Heart right ventricle (tissue), 16 donors: ENCODE measurements at regions not wholly inside any gene's neighbourhood (a gene's known extent, or its start where the extent isn't known, plus 50 kb on each side); places are given as distances from the start of the nearest gene placed in this dataset.

ENCODE experiments used
- ATAC-seq, 8 donors: fragments of 200-7000 bp; cut with Tn5 transposase; one replicate each; pipeline ENCODE4 v1.9.1; 2020; ENCODE audit warnings: mild to moderate bottlenecking in 8 of 8, moderate library complexity in 8 of 8, moderate number of reproducible peaks in 1 of 8
- DNase-seq, 2 donors: peaks; one replicate each; pipeline ENCODE4 v3.0.0-alpha.2; 2020
- H3K27ac ChIP-seq, 10 donors: fragments of 200-600 bp; sonication (generic) in 2 of 10; one replicate each; pipeline versions ENCODE4 v1.5.0 to v1.8.0; 2020 to 2022; ENCODE audit warnings: mild to moderate bottlenecking in 3 of 10
- H3K27me3 ChIP-seq, 7 donors: fragments of 200-600 bp; one replicate each; pipeline ENCODE4 v1.8.0; 2021 to 2022; ENCODE audit warnings: mild to moderate bottlenecking in 2 of 7
- H3K36me3 ChIP-seq, 9 donors: fragments of 200-600 bp; sonication (generic) in 1 of 9; one replicate each; pipeline versions ENCODE4 v1.5.0 to v1.8.0; 2020 to 2022; ENCODE audit warnings: mild to moderate bottlenecking in 2 of 9
- H3K4me1 ChIP-seq, 9 donors: fragments of 200-600 bp; sonication (generic) in 1 of 9; one replicate each; pipeline versions ENCODE4 v1.5.0 to v1.8.0; 2020 to 2022; ENCODE audit warnings: mild to moderate bottlenecking in 4 of 9
- H3K4me3 ChIP-seq, 10 donors: fragments of 200-600 bp; sonication (generic) in 2 of 10; one replicate each; pipeline versions ENCODE4 v1.5.0 to v1.8.0; 2020 to 2022; ENCODE audit warnings: mild to moderate bottlenecking in 7 of 10, moderate library complexity in 2 of 10
- H3K9me3 ChIP-seq, 11 donors: fragments of 200-600 bp in 10 of 11; sonication (generic) in 2 of 11; one replicate each; pipeline versions ENCODE4 v1.5.0 to v1.8.0; 2013 to 2022; ENCODE audit warnings: mild to moderate bottlenecking in 2 of 11, control low read depth in 1 of 11, moderate library complexity in 1 of 11
- CTCF ChIP-seq, 9 donors: fragments of 200-600 bp; sonication (generic) in 2 of 9; IDR thresholded peaks; one replicate each; pipeline versions ENCODE4 v1.5.0 to v1.8.0; 2021 to 2022; ENCODE audit warnings: antibody characterized with exemption in 9 of 9, mild to moderate bottlenecking in 5 of 9, moderate library complexity in 1 of 9
- WGBS, 2 donors: extraction: QIAGEN DNeasy Blood & Tissue Kit; methylation state at CpG; one replicate each; pipeline ENCODE4 v1.1.7; 2013; ENCODE audit warnings: inconsistent platforms in 1 of 2; 5-methylcytosine and 5-hydroxymethylcytosine counted together
- intact Hi-C, 10 donors: fragments of 100-400 bp; cut with DNase I; formaldehyde crosslinking; loops; one replicate each; pipeline versions ENCODE4 v1.11.1 to v1.14.2; 2022
- donor health status: Arrhythmogenic right ventricular cardiomyopathy.
- donor health status: ischemic (EF 13 %, LVEDD 7.1; RV severe dilation, severe dysfunction).
- donor health status: healthy with polysubstance abuse.
- donor health status: DM: no; HTN: yes; CAD: no.
- donor health status: DM: no; HTN: no; CAD: no.
- donor health status: ischemic (EF 25% LVEDD 6.9; RV normal size, moderate dysfunction).
- donor health status: ischemic (EF 25% LVEDD 5.7; RV mildly dilated, moderate dysfunction).
- donor health status: healthy.
- donor health status: DM: yes; HTN: yes; CAD: no.
- donor health status: Ischemic cardiomyopathy.
- donor health status: ischemic (EF 35%, LVEDD 5.7; RV mildly dilated, moderate dysfunction).
- donor health status: nonischemic (EF 11% LVEDD 7.7; RV severe dilation, severe dysfunction).
- donor health status: DM: yes; HTN: yes; CAD: no.
- donor health status: PGD.
- donor health status: ischemic (EF 29% LVEDD 5.4; RV normal size, mild dysfunction).
- donor health status: nonischemic (EF 23%, LVEDD 6.1; RV moderate dilation, normal function).

GRCh38 chr16:74100395-74101326 is 196.0 kb upstream of the PSMD7 start:
- Histone ChIP-seq H3K27me3 (peaks cover 0 to 8% (median 0%) of the 10 kb centered on the region in 7 donors), H3K4me1 (no peaks in the 10 kb centered on the region), H3K27ac (no peak overlapping the region), H3K36me3 (no peaks in the 10 kb centered on the region), H3K4me3 (no peak overlapping the region), H3K9me3 (no peaks in the 10 kb centered on the region)
- intact Hi-C loops, result no loop called here
- DNase-seq, result no peak
- no peak for ATAC-seq
- 27 to 34% methylated on average over 7 of the region's 7 CpGs for WGBS, 2 donors
- TF ChIP-seq CTCF (IDR thresholded peaks at IDR 0.05), result no peak

- 75 to 83% methylated on average over 8 of the region's 8 CpGs for WGBS, 2 donors
- intact Hi-C loops, result no loop called here
- ATAC-seq, result no peak
These were observed 197.1 kb upstream of the PSMD7 start for GRCh38 chr16:74099530-74099929.

GRCh38 chr16:74094962-74095361 is 201.7 kb upstream of the PSMD7 start:
- Histone ChIP-seq H3K27ac (no peak overlapping the region), H3K27me3 (peaks cover 0 to 6% (median 0%) of the 10 kb centered on the region in 7 donors), H3K9me3 (no peaks in the 10 kb centered on the region), H3K4me3 (no peak overlapping the region), H3K36me3 (no peaks in the 10 kb centered on the region), H3K4me1 (no peaks in the 10 kb centered on the region)
- no peak for TF ChIP-seq CTCF (IDR thresholded peaks at IDR 0.05)
- no peak for ATAC-seq
- intact Hi-C loops, result no loop called here
- WGBS, 2 donors, result 95 to 100% methylated on average over 1 of the region's 1 CpG
- no peak for DNase-seq

More at GRCh38 chr16:74099530-74099929, 197.1 kb upstream of the PSMD7 start:
- Histone ChIP-seq H3K27me3 (peaks cover 0 to 8% (median 0%) of the 10 kb centered on the region in 7 donors), H3K27ac (no peak overlapping the region), H3K4me3 (no peak overlapping the region), H3K4me1 (no peaks in the 10 kb centered on the region), H3K36me3 (no peaks in the 10 kb centered on the region), H3K9me3 (no peaks in the 10 kb centered on the region)
- no peak for DNase-seq
- no peak for TF ChIP-seq CTCF (IDR thresholded peaks at IDR 0.05)

GRCh38 chr16:74094514-74094913 is 202.1 kb upstream of the PSMD7 start:
- peaks cover 0 to 6% (median 0%) of the 10 kb centered on the region in 7 donors for H3K27me3 ChIP-seq
- intact Hi-C loops, result no loop called here
- WGBS, 2 donors, result 92% methylated on average over 4 of the region's 4 CpGs
- DNase-seq (no peak), ATAC-seq (no peak)
- no peak overlapping the region for H3K27ac ChIP-seq
- TF ChIP-seq CTCF (IDR thresholded peaks at IDR 0.05), result no peak
- H3K4me1 ChIP-seq, result no peaks in the 10 kb centered on the region
- no peaks in the 10 kb centered on the region for H3K36me3 ChIP-seq
- H3K9me3 ChIP-seq, result no peaks in the 10 kb centered on the region
- no peak overlapping the region for H3K4me3 ChIP-seq
